ENCODE measurements at regions not wholly inside any gene's neighbourhood (a gene's known extent, or its start where the extent isn't known, plus 50 kb on each side); places are given as distances from the start of the nearest gene placed in this dataset.
"Not testable (repeated sequence)": the region's sequence is repeated elsewhere in the genome, so short reads cannot be mapped to it uniquely, and the experiment has no call there.

GRCh38 chr1:149841597-149842238 lies 57.6 kb upstream of the BOLA1 start:
- H3K27ac ChIP-seq; H3K36me3 ChIP-seq (replicated peaks in 1 of 2); DNase-seq; H3K9me3 ChIP-seq (replicated peaks in 1 of 3); intact Hi-C loops (cut with DNase I); H3K4me3 ChIP-seq; H3K27me3 ChIP-seq: not testable (repeated sequence)
- no CpG with 5 or more reads among the region's 53 CpGs for WGBS, 4 donors
- H3K4me1 ChIP-seq (replicated peaks in 1 of 2) = peaks cover 19 to 26% of the 10 kb centered on the region in 2 donors

- H3K4me1 ChIP-seq (replicated peaks in 1 of 2) = peaks cover 19 to 29% of the 10 kb centered on the region in 2 donors
- H3K4me3 ChIP-seq; H3K27me3 ChIP-seq; H3K9me3 ChIP-seq (replicated peaks in 1 of 3); DNase-seq; H3K36me3 ChIP-seq (replicated peaks in 1 of 2); H3K27ac ChIP-seq; intact Hi-C loops (cut with DNase I): not testable (repeated sequence)
- WGBS, 4 donors = no CpG with 5 or more reads among the region's 62 CpGs
Measured at GRCh38 chr1:149842458-149843064, 56.8 kb upstream of the BOLA1 start.

- no peaks in the 10 kb centered on the region for H3K9me3 ChIP-seq (replicated peaks in 1 of 3)
- no peaks in the 10 kb centered on the region for H3K27me3 ChIP-seq
- TF ChIP-seq POLR2A (IDR thresholded peaks at IDR 0.05) (peak in 1 of 2 donors; percentile 22), CTCF (IDR thresholded peaks at IDR 0.05) (no peak)
- peak in 2 of 7 donors; percentile 13 to 20 for DNase-seq
- H3K36me3 ChIP-seq (replicated peaks in 1 of 2) = no peaks in the 10 kb centered on the region
- H3K4me3 ChIP-seq = peak overlapping the region in 3 of 4 donors; percentile 25 to 63 (median 48)
- intact Hi-C loops (cut with DNase I) = no loop called here
- WGBS, 4 donors = 2 to 7% (median 4%) methylated on average over 9 to 13 of the region's 16 CpGs
- peaks cover 19 to 37% of the 10 kb centered on the region in 2 donors for H3K4me1 ChIP-seq (replicated peaks in 1 of 2)
- H3K27ac ChIP-seq = peak overlapping the region; percentile 65 to 90 (median 76)
Measured at GRCh38 chr1:149843431-149844041, 55.8 kb upstream of the BOLA1 start.

GRCh38 chr1:149844101-149844500 lies 55.3 kb upstream of the BOLA1 start:
- peaks cover 19 to 43% of the 10 kb centered on the region in 2 donors for H3K4me1 ChIP-seq (replicated peaks in 1 of 2)
- DNase-seq = peak in 5 of 7 donors; percentile 10 to 38 (median 15)
- H3K27ac ChIP-seq = peak overlapping the region in 3 of 5 donors; percentile 65 to 82 (median 65)
- intact Hi-C loops (cut with DNase I) = no loop called here
- H3K4me3 ChIP-seq = peak overlapping the region in 2 of 4 donors; percentile 48 to 63
- TF ChIP-seq CTCF (IDR thresholded peaks at IDR 0.05) (no peak), POLR2A (IDR thresholded peaks at IDR 0.05) (no peak)
- no peaks in the 10 kb centered on the region for H3K36me3 ChIP-seq (replicated peaks in 1 of 2)
- H3K9me3 ChIP-seq (replicated peaks in 1 of 3) = no peaks in the 10 kb centered on the region
- no peaks in the 10 kb centered on the region for H3K27me3 ChIP-seq
- WGBS, 4 donors = 21 to 35% (median 31%) methylated on average over 3 of the region's 3 CpGs

GRCh38 chr1:149844650-149845255 lies 54.6 kb upstream of the BOLA1 start:
- no peak for TF ChIP-seq CTCF (IDR thresholded peaks at IDR 0.05)
- TF ChIP-seq POLR2A (IDR thresholded peaks at IDR 0.05) = no peak
- intact Hi-C loops (cut with DNase I) = no loop called here
- Histone ChIP-seq H3K4me1 (replicated peaks in 1 of 2) (peaks cover 22 to 49% of the 10 kb centered on the region in 2 donors), H3K4me3 (no peak overlapping the region), H3K36me3 (replicated peaks in 1 of 2) (no peaks in the 10 kb centered on the region), H3K9me3 (replicated peaks in 1 of 3) (no peaks in the 10 kb centered on the region), H3K27ac (peak overlapping the region in 1 of 5 donors; percentile 12), H3K27me3 (no peaks in the 10 kb centered on the region)
- DNase-seq = peak in 3 of 7 donors; percentile 8 to 43 (median 16)
- WGBS, 4 donors = 64 to 74% (median 70%) methylated on average over 4 of the region's 4 CpGs
